H9 (cell line): ENCODE measurements at regions not wholly inside any gene's neighbourhood (a gene's known extent, or its start where the extent isn't known, plus 50 kb on each side); places are given as distances from the start of the nearest gene placed in this dataset.

Source experiments
- DNase-seq: peaks from one replicate; pipeline ENCODE4 v3.0.0-alpha.2; 2017
- H2AFZ ChIP-seq: one replicate; pipeline ENCODE4 v1.6.1; 2013; ENCODE audit warnings: mild to moderate bottlenecking, low read length, control low read depth, moderate library complexity
- H2AK5ac ChIP-seq: 2 replicates; pipeline ENCODE4 v1.6.1; 2013; ENCODE audit warnings: low read length, control low read depth, mixed read lengths; ENCODE audit not compliant: insufficient read length
- H2BK120ac ChIP-seq: one replicate; pipeline ENCODE4 v1.6.1; 2013; ENCODE audit warnings: low read depth, mild to moderate bottlenecking, low read length, control low read depth, inconsistent platforms; ENCODE audit not compliant: poor library complexity, severe bottlenecking
- H2BK12ac ChIP-seq: 2 replicates; pipeline ENCODE4 v1.6.1; 2013; ENCODE audit warnings: low read length, control low read depth, mixed read lengths, low read depth; ENCODE audit not compliant: insufficient read length
- H2BK15ac ChIP-seq: 2 replicates; pipeline ENCODE4 v1.6.1; 2013; ENCODE audit warnings: low read depth, low read length, control low read depth
- H2BK20ac ChIP-seq: one replicate; pipeline ENCODE4 v1.6.1; 2013; ENCODE audit warnings: low read depth, mild to moderate bottlenecking, low read length, control low read depth, inconsistent platforms; ENCODE audit not compliant: poor library complexity, severe bottlenecking
- H2BK5ac ChIP-seq: 2 replicates; pipeline ENCODE4 v1.6.1; 2013; ENCODE audit warnings: low read length, control low read depth, mixed read lengths; ENCODE audit not compliant: insufficient read length
- H3K14ac ChIP-seq: 2 replicates; pipeline ENCODE4 v1.6.1; 2013; ENCODE audit warnings: low read length, control low read depth; ENCODE audit not compliant: insufficient read depth
- H3K18ac ChIP-seq: 2 replicates; pipeline ENCODE4 v1.6.1; 2013; ENCODE audit warnings: low read depth, mild to moderate bottlenecking, mixed read lengths, low read length, control low read depth; ENCODE audit not compliant: insufficient read length
- H3K23ac ChIP-seq: 2 replicates; pipeline ENCODE4 v1.6.1; 2013; ENCODE audit warnings: low read length, control low read depth, mixed read lengths, low read depth; ENCODE audit not compliant: insufficient read length
- H3K23me2 ChIP-seq: 2 replicates; pipeline ENCODE4 v1.6.1; 2013; ENCODE audit warnings: low read depth, mild to moderate bottlenecking, mixed read lengths, low read length, control low read depth; ENCODE audit not compliant: insufficient read length, poor library complexity, severe bottlenecking
- H3K27ac ChIP-seq: 2 replicates; pipeline ENCODE4 v1.5.1; 2013; ENCODE audit warnings: low read length, control low read depth, mixed read lengths, low read depth; ENCODE audit not compliant: insufficient read length
- H3K27me3 ChIP-seq: 2 replicates; pipeline ENCODE4 v1.6.1; 2013; ENCODE audit warnings: low read length, control low read depth, inconsistent platforms; ENCODE audit not compliant: insufficient read depth
- H3K4ac ChIP-seq: 2 replicates; pipeline ENCODE4 v1.6.1; 2013; ENCODE audit warnings: low read depth, mild to moderate bottlenecking, control low read depth, inconsistent platforms, low read length, moderate library complexity
- H3K4me1 ChIP-seq: 2 replicates; pipeline ENCODE4 v1.6.1; 2013; ENCODE audit warnings: low read length, control low read depth, inconsistent platforms; ENCODE audit not compliant: insufficient read depth
- H3K4me2 ChIP-seq: 2 replicates; pipeline ENCODE4 v1.6.1; 2013; ENCODE audit warnings: low read length, control low read depth, mixed read lengths; ENCODE audit not compliant: insufficient read length, insufficient read depth
- H3K56ac ChIP-seq: 2 replicates; pipeline ENCODE4 v1.6.1; 2013; ENCODE audit warnings: low read depth, mild to moderate bottlenecking, mixed read lengths, low read length, control low read depth; ENCODE audit not compliant: insufficient read length
- H3K79me1 ChIP-seq: 2 replicates; pipeline ENCODE4 v1.6.1; 2013; ENCODE audit warnings: low read depth, mild to moderate bottlenecking, moderate library complexity, low read length, control low read depth, inconsistent platforms; ENCODE audit not compliant: insufficient read depth, poor library complexity, severe bottlenecking
- H3K79me2 ChIP-seq: 2 replicates; pipeline ENCODE4 v1.6.1; 2013; ENCODE audit warnings: low read length, control low read depth, inconsistent platforms; ENCODE audit not compliant: insufficient read depth
- H3K9ac ChIP-seq: 2 replicates; pipeline ENCODE4 v1.6.1; 2013; ENCODE audit warnings: low read length, control low read depth, mixed read lengths; ENCODE audit not compliant: insufficient read length; ENCODE audit errors: extremely low read depth
- H3K9me3 ChIP-seq: one replicate; pipeline ENCODE4 v1.6.1; 2013; ENCODE audit warnings: low read depth, low read length, inconsistent platforms; ENCODE audit not compliant: control insufficient read depth
- H3T11ph ChIP-seq: one replicate; pipeline ENCODE4 v1.6.1; 2013; ENCODE audit warnings: mild to moderate bottlenecking, low read length, control low read depth, inconsistent platforms
- H4K20me1 ChIP-seq: one replicate; pipeline ENCODE4 v1.6.1; 2013; ENCODE audit not compliant: control insufficient read depth, insufficient read length, insufficient read depth
- H4K5ac ChIP-seq: 2 replicates; pipeline ENCODE4 v1.6.1; 2013; ENCODE audit warnings: low read depth, mild to moderate bottlenecking, mixed read lengths, low read length, control low read depth; ENCODE audit not compliant: insufficient read length
- H4K8ac ChIP-seq: replicated peaks from 2 replicates; pipeline ENCODE4 v1.6.1; 2013; ENCODE audit warnings: low read length, control low read depth, mixed read lengths, low read depth; ENCODE audit not compliant: insufficient read length
- H4K91ac ChIP-seq: 2 replicates; pipeline ENCODE4 v1.6.1; 2013; ENCODE audit warnings: low read depth, mild to moderate bottlenecking, moderate library complexity, mixed read lengths, low read length, control low read depth; ENCODE audit not compliant: insufficient read length
- H3K27ac Mint-ChIP-seq, 3 experiments: 2 replicates in 2 of 3; 3 replicates in 1 of 3; pipeline ENCODE4 v1.8.0; 2020 to 2021; ENCODE audit warnings: mixed read lengths in 3 of 3, mild to moderate bottlenecking in 1 of 3, moderate library complexity in 1 of 3
- H3K27me3 Mint-ChIP-seq: 2 replicates; pipeline ENCODE4 v1.8.0; 2021; ENCODE audit warnings: low read depth, mild to moderate bottlenecking, moderate library complexity, mixed read lengths
- H3K36me3 Mint-ChIP-seq, 3 experiments: 2 replicates in 2 of 3; 3 replicates in 1 of 3; pipeline ENCODE4 v1.8.0; 2020 to 2021; ENCODE audit warnings: low read depth in 3 of 3, mixed read lengths in 3 of 3; ENCODE audit not compliant: insufficient read depth in 1 of 3
- H3K4me1 Mint-ChIP-seq, 2 experiments: 2 replicates each; pipeline ENCODE4 v1.8.0; 2020; ENCODE audit warnings: mixed read lengths in 2 of 2
- H3K4me3 Mint-ChIP-seq, 2 experiments: 2 replicates in 1 of 2; 3 replicates in 1 of 2; pipeline ENCODE4 v1.8.0; 2020 to 2021; ENCODE audit warnings: mild to moderate bottlenecking in 2 of 2, mixed read lengths in 2 of 2, moderate library complexity in 1 of 2
- H3K9me3 Mint-ChIP-seq, 2 experiments: 2 replicates in 1 of 2; 3 replicates in 1 of 2; pipeline ENCODE4 v1.8.0; 2020; ENCODE audit warnings: mild to moderate bottlenecking in 2 of 2, mixed read lengths in 2 of 2, moderate library complexity in 1 of 2
- CTCF ChIP-seq: fragments of 200-600 bp; sonication (generic); conservative IDR thresholded peaks from 3 replicates; pipeline ENCODE4 v1.8.0; 2021; ENCODE audit warnings: antibody characterized with exemption, mild to moderate bottlenecking
- WGBS: extraction: QIAGEN DNeasy Blood & Tissue Kit; methylation state at CpG from one replicate; pipeline ENCODE4 v1.1.7; 2013; ENCODE audit warnings: missing lambda C conversion rate, low lambda C conversion rate, mixed read lengths; ENCODE audit not compliant: insufficient read length; ENCODE audit errors: extremely low coverage; 5-methylcytosine and 5-hydroxymethylcytosine counted together

GRCh38 chr14:100424504-100425428 is 101.6 kb downstream of the SLC25A47 start:
- no peak for DNase-seq
- Histone ChIP-seq H2BK20ac (no peak overlapping the region), H3K56ac (no peak overlapping the region), H2BK12ac (no peak overlapping the region), H3T11ph (no peak overlapping the region), H4K20me1 (no peaks in the 10 kb centered on the region), H3K27ac (no peak overlapping the region), H3K4ac (no peak overlapping the region), H2AFZ (no peak overlapping the region), H3K23ac (no peak overlapping the region), H3K9ac (no peak overlapping the region), H4K91ac (no peak overlapping the region), H3K27me3 (no peaks in the 10 kb centered on the region), H3K79me1 (no peaks in the 10 kb centered on the region), H2BK5ac (no peak overlapping the region), H4K8ac (no peak overlapping the region), H4K5ac (no peak overlapping the region), H3K4me1 (no peaks in the 10 kb centered on the region; the same call in 1 of the 2 replicates), H3K79me2 (no peaks in the 10 kb centered on the region), H2AK5ac (no peak overlapping the region), H2BK15ac (no peak overlapping the region), H3K23me2 (no peaks in the 10 kb centered on the region), H3K14ac (0 out of 2 replicates have a peak overlapping the region, but pooled peaks have one; percentile 39), H3K4me2 (no peak overlapping the region), H3K9me3 (no peaks in the 10 kb centered on the region), H2BK120ac (no peak overlapping the region), H3K18ac (no peak overlapping the region)
- Mint-ChIP-seq H3K36me3 (no peaks in the 10 kb centered on the region), H3K27me3 (no peaks in the 10 kb centered on the region), H3K27ac (peak overlapping the region in 1 of 3 experiments; percentile 41; a peak in 2 of 7 replicates), H3K4me3 (no peak overlapping the region), H3K9me3 (no peaks in the 10 kb centered on the region), H3K4me1 (peaks cover 18 to 21% of the 10 kb centered on the region in 2 experiments)
- WGBS: no CpG with 5 or more reads among the region's 6 CpGs
- TF ChIP-seq CTCF: no peak
